ENCODE measurements at regions not wholly inside any gene's neighbourhood (a gene's known extent, or its start where the extent isn't known, plus 50 kb on each side); places are given as distances from the start of the nearest gene placed in this dataset.
"Not testable (repeated sequence)": the region's sequence is repeated elsewhere in the genome, so short reads cannot be mapped to it uniquely, and the experiment has no call there.

DNA sequence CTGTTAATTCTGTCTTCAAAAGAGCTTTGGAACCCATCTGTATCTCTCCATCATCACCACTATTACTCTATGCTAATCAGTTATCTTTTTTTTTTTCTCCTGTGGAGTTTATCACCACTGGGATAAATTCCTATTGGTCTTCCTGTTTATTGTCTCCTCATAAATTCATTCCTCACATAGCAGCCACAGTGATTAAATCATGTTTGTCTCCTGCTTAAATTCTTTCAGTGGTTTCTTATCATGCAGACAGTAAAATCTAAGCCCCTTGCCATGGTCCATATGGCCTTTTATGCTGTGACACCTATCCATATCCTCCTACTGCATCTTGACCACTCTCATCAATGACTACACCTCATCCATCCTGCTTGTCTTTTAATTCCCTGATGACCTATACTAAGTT is 239.8 kb upstream of the ZEB2 start:
- Histone ChIP-seq H3K4me1 (no peaks in the 10 kb centered on the region), H3K4me3 (replicated peaks in 1 of 3) (no peak overlapping the region), H3K27ac (no peak overlapping the region), H3K9me3 (no peaks in the 10 kb centered on the region), H3K36me3 (no peaks in the 10 kb centered on the region), H3K27me3 (no peaks in the 10 kb centered on the region)
- TF ChIP-seq, protein P1, sequence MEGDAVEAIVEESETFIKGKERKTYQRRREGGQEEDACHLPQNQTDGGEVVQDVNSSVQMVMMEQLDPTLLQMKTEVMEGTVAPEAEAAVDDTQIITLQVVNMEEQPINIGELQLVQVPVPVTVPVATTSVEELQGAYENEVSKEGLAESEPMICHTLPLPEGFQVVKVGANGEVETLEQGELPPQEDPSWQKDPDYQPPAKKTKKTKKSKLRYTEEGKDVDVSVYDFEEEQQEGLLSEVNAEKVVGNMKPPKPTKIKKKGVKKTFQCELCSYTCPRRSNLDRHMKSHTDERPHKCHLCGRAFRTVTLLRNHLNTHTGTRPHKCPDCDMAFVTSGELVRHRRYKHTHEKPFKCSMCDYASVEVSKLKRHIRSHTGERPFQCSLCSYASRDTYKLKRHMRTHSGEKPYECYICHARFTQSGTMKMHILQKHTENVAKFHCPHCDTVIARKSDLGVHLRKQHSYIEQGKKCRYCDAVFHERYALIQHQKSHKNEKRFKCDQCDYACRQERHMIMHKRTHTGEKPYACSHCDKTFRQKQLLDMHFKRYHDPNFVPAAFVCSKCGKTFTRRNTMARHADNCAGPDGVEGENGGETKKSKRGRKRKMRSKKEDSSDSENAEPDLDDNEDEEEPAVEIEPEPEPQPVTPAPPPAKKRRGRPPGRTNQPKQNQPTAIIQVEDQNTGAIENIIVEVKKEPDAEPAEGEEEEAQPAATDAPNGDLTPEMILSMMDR (IDR thresholded peaks at IDR 0.05) = no peak
- TF ChIP-seq POLR2A (IDR thresholded peaks at IDR 0.05) = no peak
- intact Hi-C loops (cut with DNase I) = no loop called here
- DNase-seq = no peak

DNA sequence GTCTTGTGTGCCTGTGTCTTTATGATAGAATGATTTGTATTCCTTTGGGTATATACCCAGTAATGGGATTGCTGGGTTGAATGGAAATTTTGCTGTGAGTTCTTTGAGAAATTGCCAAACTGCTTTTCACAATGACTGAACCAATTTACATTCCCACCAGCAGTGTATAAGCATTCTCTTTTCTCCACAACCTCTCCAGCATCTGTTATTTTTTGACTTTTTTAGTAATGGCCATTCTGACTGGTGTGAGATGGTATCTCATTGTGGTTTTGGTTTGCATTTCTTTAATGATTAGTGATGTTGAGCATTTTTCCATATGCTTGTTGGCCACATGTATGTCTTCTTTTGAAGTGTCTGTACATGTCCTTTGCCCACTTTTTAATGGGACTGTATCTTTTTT is 238.3 kb upstream of the ZEB2 start:
- H3K36me3 ChIP-seq; DNase-seq; H3K27me3 ChIP-seq; intact Hi-C loops (cut with DNase I); H3K9me3 ChIP-seq; H3K27ac ChIP-seq; H3K4me1 ChIP-seq; H3K4me3 ChIP-seq (replicated peaks in 1 of 3): not testable (repeated sequence)

DNA sequence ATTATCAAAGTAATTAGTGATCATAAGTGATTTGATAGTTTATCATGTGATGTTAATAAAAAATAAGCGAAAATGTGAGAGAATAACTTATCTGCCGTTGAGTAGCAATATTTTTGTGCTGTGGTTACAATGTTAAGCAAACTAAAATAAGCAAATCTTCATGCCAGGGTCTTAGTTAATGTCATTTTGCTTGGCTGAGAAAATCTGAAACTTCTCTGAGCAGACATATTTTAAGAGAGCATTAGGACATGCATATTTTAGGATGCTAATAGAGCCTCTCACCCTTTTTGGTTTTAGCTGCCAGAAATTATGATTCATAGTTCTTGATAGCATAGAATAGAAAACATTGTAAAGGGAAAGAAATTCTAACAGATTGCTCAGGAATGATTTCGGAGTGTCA is 233.5 kb upstream of the ZEB2 start:
- Histone ChIP-seq H3K4me1 (no peaks in the 10 kb centered on the region), H3K36me3 (no peaks in the 10 kb centered on the region), H3K27me3 (no peaks in the 10 kb centered on the region), H3K27ac (no peak overlapping the region), H3K4me3 (replicated peaks in 1 of 3) (no peak overlapping the region), H3K9me3 (no peaks in the 10 kb centered on the region)
- intact Hi-C loops (cut with DNase I) = no loop called here
- WGBS, 2 donors = 71 to 77% methylated on average over 3 of the region's 3 CpGs
- TF ChIP-seq POLR2A (IDR thresholded peaks at IDR 0.05) = no peak
- TF ChIP-seq, protein P1 (IDR thresholded peaks at IDR 0.05) = no peak
- no peak for DNase-seq

DNA sequence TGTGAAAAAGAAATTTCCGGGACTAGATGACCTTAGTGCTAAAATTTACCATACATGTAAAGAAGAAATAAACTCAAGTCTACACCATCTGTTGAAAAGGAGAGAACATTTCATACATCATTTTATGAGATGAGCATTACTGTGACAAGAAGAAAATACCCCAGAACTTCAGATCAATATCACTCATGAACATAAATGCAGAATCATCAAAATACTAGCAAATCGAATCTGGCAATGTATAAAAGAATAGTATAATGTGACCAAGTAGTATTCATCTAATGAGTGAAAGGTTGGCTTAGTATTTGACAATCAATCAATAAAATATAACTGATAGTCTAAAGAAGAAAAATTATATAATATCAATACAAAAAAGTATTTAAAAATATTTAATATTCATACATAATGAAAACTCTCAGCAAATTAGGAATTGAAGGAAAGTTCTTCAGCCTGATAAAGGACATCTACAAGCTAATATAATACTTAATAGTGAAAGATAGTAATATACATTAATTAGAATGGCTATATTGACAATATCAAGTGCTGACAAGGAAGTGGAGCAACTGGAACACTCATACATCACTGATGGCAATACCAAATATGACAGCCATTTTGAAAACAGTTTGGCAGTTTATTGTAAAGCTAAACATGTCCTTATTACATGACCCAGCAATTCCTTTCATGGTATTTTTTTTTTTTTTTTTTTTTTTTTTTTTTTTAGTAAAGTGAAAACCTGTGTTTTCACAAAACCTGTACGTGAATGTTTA is 231.4 kb upstream of the ZEB2 start:
- no peak for TF ChIP-seq POLR2A (IDR thresholded peaks at IDR 0.05)
- TF ChIP-seq, protein P1 (IDR thresholded peaks at IDR 0.05) = no peak
- no peak overlapping the region for H3K4me3 ChIP-seq (replicated peaks in 1 of 3)
- no peaks in the 10 kb centered on the region for H3K9me3 ChIP-seq
- intact Hi-C loops (cut with DNase I) = no loop called here
- H3K36me3 ChIP-seq = no peaks in the 10 kb centered on the region
- H3K4me1 ChIP-seq = no peaks in the 10 kb centered on the region
- no peaks in the 10 kb centered on the region for H3K27me3 ChIP-seq
- 93 to 94% methylated on average over 3 of the region's 3 CpGs for WGBS, 2 donors
- H3K27ac ChIP-seq = no peak overlapping the region
- no peak for DNase-seq

DNA sequence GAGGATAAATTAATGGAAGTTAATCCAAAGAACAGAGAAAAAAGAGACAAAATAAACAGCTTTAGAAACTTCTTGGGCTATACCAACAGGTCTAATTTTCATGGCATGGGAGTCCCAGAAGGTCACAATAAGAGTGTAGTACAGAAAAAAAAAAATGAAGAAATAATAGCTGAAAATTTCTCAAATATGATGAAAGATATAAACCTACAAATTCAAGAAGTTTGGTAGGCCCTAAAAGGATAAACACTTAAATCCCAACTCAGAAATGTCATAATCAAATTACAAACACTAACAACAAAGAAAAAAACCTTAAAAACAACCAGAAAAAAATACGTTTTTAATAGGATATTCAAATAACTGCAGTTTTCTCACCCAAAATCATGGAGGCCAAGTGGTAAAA is 229.3 kb upstream of the ZEB2 start:
- Histone ChIP-seq H3K9me3 (no peaks in the 10 kb centered on the region), H3K36me3 (no peaks in the 10 kb centered on the region), H3K27me3 (no peaks in the 10 kb centered on the region), H3K27ac (no peak overlapping the region), H3K4me3 (replicated peaks in 1 of 3) (no peak overlapping the region), H3K4me1 (no peaks in the 10 kb centered on the region)
- intact Hi-C loops (cut with DNase I) = no loop called here
- no peak for TF ChIP-seq POLR2A (IDR thresholded peaks at IDR 0.05)
- TF ChIP-seq, protein P1 (IDR thresholded peaks at IDR 0.05) = no peak
- 81 to 86% methylated on average over 1 of the region's 1 CpG for WGBS, 2 donors
- DNase-seq = no peak

DNA sequence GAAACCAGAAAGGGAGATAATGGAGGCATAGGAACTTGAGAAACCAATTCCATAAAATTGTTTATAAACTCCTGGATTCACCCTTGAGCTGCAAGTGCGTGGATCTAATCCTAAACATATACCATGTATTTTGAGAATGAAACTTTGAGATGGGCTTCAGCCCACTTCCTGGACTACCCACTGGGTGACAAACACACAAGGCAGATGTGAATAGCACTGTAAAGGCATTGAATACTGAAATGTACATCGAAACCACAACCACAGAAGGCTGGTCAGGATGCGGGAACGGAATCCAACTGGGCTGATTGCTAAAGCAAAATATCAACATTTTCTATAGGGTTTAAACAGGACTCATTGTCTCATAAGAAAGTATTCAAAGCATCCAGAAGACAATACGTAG is 228.5 kb upstream of the ZEB2 start:
- no peak for DNase-seq
- Histone ChIP-seq H3K27ac (no peak overlapping the region), H3K36me3 (no peaks in the 10 kb centered on the region), H3K27me3 (no peaks in the 10 kb centered on the region), H3K9me3 (no peaks in the 10 kb centered on the region), H3K4me1 (no peaks in the 10 kb centered on the region), H3K4me3 (replicated peaks in 1 of 3) (no peak overlapping the region)
- 76% methylated on average over 5 of the region's 5 CpGs for WGBS, 2 donors
- intact Hi-C loops (cut with DNase I) = no loop called here
- no peak for TF ChIP-seq POLR2A (IDR thresholded peaks at IDR 0.05)
- TF ChIP-seq, protein P1 (IDR thresholded peaks at IDR 0.05) = no peak
